HCT116 (cell line): ENCODE measurements at regions not wholly inside any gene's neighbourhood (a gene's known extent, or its start where the extent isn't known, plus 50 kb on each side); places are given as distances from the start of the nearest gene placed in this dataset.

ENCODE experiments used
- ATAC-seq: fragments of 200-7000 bp; cut with Tn5 transposase; 2 replicates; pipeline ENCODE4 v1.9.1; 2020; ENCODE audit warnings: mild to moderate bottlenecking, moderate library complexity
- BruUV-seq: library from RNA; stranded (reverse); fragments of 400-500 nt; replicated peaks from 2 replicates; lab custom pipeline; 2021; lab: Mats Ljungman, UMichigan
- CTCF ChIA-PET: fragments of 300-600 bp; sonication (Branson Sonifier 250); formaldehyde crosslinking; loops from one replicate; lab custom pipeline; 2021; ENCODE audit warnings: antibody characterized with exemption; lab: Charles Lee
- POLR2A ChIA-PET: fragments of 300-600, 350-600 bp; sonication (Branson Sonifier 250); formaldehyde crosslinking; loops from one replicate; lab custom pipeline; 2021; ENCODE audit warnings: antibody characterized with exemption; lab: Charles Lee
- RAD21 ChIA-PET, 2 experiments: fragments of 300-600 bp; sonication (Branson Sonifier 250); formaldehyde crosslinking; loops; one replicate each; lab custom pipeline; 2023; ENCODE audit warnings: low total read pairs in 2 of 2; ENCODE audit not compliant: uncharacterized antibody in 2 of 2, unreplicated experiment in 2 of 2, low non-redundant PET in 1 of 2; lab: Charles Lee
- DNase-seq: peaks from one replicate; pipeline ENCODE4 v3.0.0-alpha.2; 2010; ENCODE audit warnings: low read depth, low spot score
- H2AFZ ChIP-seq: fragments of 200-600 bp; shearing (Covaris generic), sonication (generic); 2 replicates; pipeline ENCODE4 v1.6.1; 2017; ENCODE audit warnings: low read depth, mixed run types, mixed read lengths, antibody characterized with exemption, low read length; ENCODE audit not compliant: poor library complexity, severe bottlenecking
- H3K27ac ChIP-seq: 2 replicates; pipeline ENCODE4 v1.5.1; 2012; ENCODE audit warnings: low read depth, low read length
- H3K27me3 ChIP-seq: fragments of 200-600 bp; sonication (generic); 2 replicates; pipeline ENCODE4 v1.6.1; 2016; ENCODE audit warnings: mixed run types, low read length, mixed read lengths; ENCODE audit not compliant: insufficient read depth
- H3K36me3 ChIP-seq, 2 experiments: fragments of 200-500 bp in 1 of 2; fragments of 200-600 bp in 1 of 2; sonication (Bioruptor generic) in 1 of 2; sonication (generic) in 1 of 2; 2 replicates each; pipeline versions ENCODE4 v1.5.1 to v1.6.1; 2014 to 2016; ENCODE audit warnings: low read length in 2 of 2, inconsistent platforms in 1 of 2, mixed read lengths in 1 of 2, mixed run types in 1 of 2; ENCODE audit not compliant: insufficient read depth in 2 of 2, control insufficient read depth in 1 of 2
- H3K4me1 ChIP-seq, 2 experiments: fragments of 200-600 bp in 1 of 2; sonication (generic) in 1 of 2; 2 replicates each; pipeline versions ENCODE4 v1.5.1 to v1.6.1; 2012 to 2017; ENCODE audit warnings: low read length in 2 of 2, inconsistent platforms in 1 of 2, mild to moderate bottlenecking in 1 of 2, mixed read lengths in 1 of 2, mixed run types in 1 of 2, moderate library complexity in 1 of 2; ENCODE audit not compliant: insufficient read depth in 2 of 2, control insufficient read depth in 1 of 2
- H3K4me2 ChIP-seq: fragments of 200-600 bp; sonication (generic); 2 replicates; pipeline ENCODE4 v1.6.1; 2017; ENCODE audit warnings: mixed run types, low read length, mixed read lengths
- H3K4me3 ChIP-seq, 2 experiments: fragments of 200-600 bp in 1 of 2; sonication (generic) in 1 of 2; replicated peaks in 1 of 2; 2 replicates each; pipeline ENCODE4 v1.5.1; 2011 to 2016; ENCODE audit warnings: low read length in 2 of 2, control low read depth in 1 of 2, low read depth in 1 of 2, mild to moderate bottlenecking in 1 of 2, mixed read lengths in 1 of 2, mixed run types in 1 of 2
- H3K79me2 ChIP-seq: fragments of 200-600 bp; sonication (generic); 2 replicates; pipeline ENCODE4 v1.6.1; 2017; ENCODE audit warnings: mild to moderate bottlenecking, mixed run types, low read length, moderate library complexity, mixed read lengths; ENCODE audit not compliant: insufficient read depth
- H3K9ac ChIP-seq: fragments of 200-600 bp; sonication (generic); 2 replicates; pipeline ENCODE4 v1.6.1; 2016; ENCODE audit warnings: low read length, mixed read lengths
- H3K9me2 ChIP-seq: fragments of 200-600 bp; sonication (generic), shearing (Covaris generic); 2 replicates; pipeline ENCODE4 v1.6.1; 2017; ENCODE audit warnings: mixed run types, mild to moderate bottlenecking, moderate library complexity; ENCODE audit not compliant: insufficient read depth
- H3K9me3 ChIP-seq, 2 experiments: fragments of 200-500 bp in 1 of 2; fragments of 200-600 bp in 1 of 2; sonication (Bioruptor generic) in 1 of 2; sonication (generic) in 1 of 2; 2 replicates each; pipeline ENCODE4 v1.6.1; 2014 to 2017; ENCODE audit warnings: low read length in 2 of 2, mixed read lengths in 2 of 2, inconsistent platforms in 1 of 2, low read depth in 1 of 2, mild to moderate bottlenecking in 1 of 2, mixed run types in 1 of 2, moderate library complexity in 1 of 2; ENCODE audit not compliant: control insufficient read depth in 1 of 2, insufficient read depth in 1 of 2
- H4K20me1 ChIP-seq: fragments of 200-600 bp; sonication (generic), shearing (Covaris generic); 2 replicates; pipeline ENCODE4 v1.6.1; 2017; ENCODE audit warnings: mixed run types, mild to moderate bottlenecking, moderate library complexity; ENCODE audit not compliant: insufficient read depth
- CBX3 ChIP-seq: IDR thresholded peaks from 2 replicates; pipeline ENCODE4 v1.6.1; 2012; ENCODE audit warnings: low read depth
- EZH2 ChIP-seq: fragments of 200-600 bp; sonication (generic); IDR thresholded peaks from 2 replicates; pipeline ENCODE4 v1.6.1; 2017; ENCODE audit warnings: antibody characterized with exemption, mixed run types
- EZH2phosphoT487 ChIP-seq: fragments of 200-600 bp; IDR thresholded peaks from 2 replicates; pipeline ENCODE4 v1.6.1; 2018; ENCODE audit warnings: antibody characterized with exemption, borderline replicate concordance
- FOSL1 ChIP-seq: IDR thresholded peaks from 2 replicates; pipeline ENCODE4 v1.6.1; 2012; ENCODE audit warnings: low read depth
- JUND ChIP-seq: IDR thresholded peaks from 2 replicates; pipeline ENCODE4 v1.6.1; 2012
- POLR2A ChIP-seq: IDR thresholded peaks from 2 replicates; pipeline ENCODE4 v1.7.0; 2011; ENCODE audit warnings: borderline replicate concordance; ENCODE audit not compliant: insufficient read depth, insufficient read length; ENCODE audit errors: extremely low read depth
- SIN3A ChIP-seq: IDR thresholded peaks from 2 replicates; pipeline ENCODE4 v1.6.1; 2012; ENCODE audit warnings: low read depth
- SP1 ChIP-seq: IDR thresholded peaks from 2 replicates; pipeline ENCODE4 v1.6.1; 2012; ENCODE audit warnings: low read depth
- SRF ChIP-seq: IDR thresholded peaks from 2 replicates; pipeline ENCODE4 v1.6.1; 2012; ENCODE audit warnings: low read depth
- TCF7L2 ChIP-seq: IDR thresholded peaks from 2 replicates; pipeline ENCODE4 v1.7.0; 2011; ENCODE audit warnings: borderline replicate concordance, inconsistent platforms; ENCODE audit not compliant: insufficient read depth, insufficient read length; ENCODE audit errors: extremely low read depth
- ZFX ChIP-seq: fragments of 450-650 bp; IDR thresholded peaks from 2 replicates; pipeline ENCODE4 v1.6.1; 2017
- intact Hi-C: fragments of 100-400 bp; cut with micrococcal nuclease; formaldehyde crosslinking; loops from 2 replicates; pipeline ENCODE4 v1.10.0; 2022
- TF ChIP-seq, protein P1 (sequence below): IDR thresholded peaks from 2 replicates; pipeline ENCODE4 v1.6.1; 2012
- TF ChIP-seq, protein P2 (sequence below), 3 experiments: fragments of 200-600 bp in 1 of 3; sonication (generic) in 1 of 3; IDR thresholded peaks in 2 of 3; conservative IDR thresholded peaks in 1 of 3; 2 replicates each; pipeline ENCODE4 v1.5.1; 2012 to 2017; ENCODE audit warnings: low read depth in 2 of 3, low read length in 2 of 3, antibody characterized with exemption in 1 of 3, borderline replicate concordance in 1 of 3, control low read depth in 1 of 3, mild to moderate bottlenecking in 1 of 3, mixed read lengths in 1 of 3, mixed run types in 1 of 3, moderate library complexity in 1 of 3; ENCODE audit not compliant: insufficient read depth in 1 of 3
- TF ChIP-seq, protein P3 (sequence below): IDR thresholded peaks from 2 replicates; pipeline ENCODE4 v1.6.1; 2012
- TF ChIP-seq, protein P4 (sequence below): IDR thresholded peaks from 2 replicates; pipeline ENCODE4 v1.6.1; 2012; ENCODE audit warnings: low read depth

DNA sequence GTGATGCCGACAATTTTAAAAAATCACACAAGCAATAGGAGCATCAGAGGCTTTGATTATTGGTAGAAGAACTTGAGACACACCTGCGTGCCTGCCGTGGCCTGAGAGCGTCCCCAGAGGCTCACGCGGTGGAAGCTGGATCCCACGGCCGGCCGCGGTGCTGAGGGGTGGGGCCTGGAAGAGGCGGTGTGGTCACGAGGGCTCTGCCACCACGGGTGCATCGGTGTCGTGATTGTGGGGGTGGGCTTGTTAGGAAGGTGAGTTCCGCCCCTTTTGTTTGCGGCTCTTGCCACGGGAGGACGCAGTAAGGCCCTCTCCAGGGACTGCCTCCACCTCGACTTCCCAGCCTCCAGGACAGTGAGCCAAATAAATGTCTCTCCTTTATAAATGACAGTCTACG lies 77.2 kb upstream of the ADRA2C start:
- Histone ChIP-seq H2AFZ (no peak overlapping the region), H3K27me3 (0 out of 2 replicates have a peak, but pooled peaks cover 5% of the 10 kb centered on the region), H3K9me3 (no peaks in the 10 kb centered on the region), H3K9ac (no peak overlapping the region), H4K20me1 (no peaks in the 10 kb centered on the region), H3K79me2 (no peaks in the 10 kb centered on the region), H3K27ac (no peak overlapping the region), H3K4me3 (no peak overlapping the region), H3K4me1 (no peaks in the 10 kb centered on the region), H3K9me2 (no peaks in the 10 kb centered on the region), H3K4me2 (no peak overlapping the region), H3K36me3 (no peaks in the 10 kb centered on the region)
- no TSS peak for BruUV-seq
- POLR2A ChIA-PET: no interaction called here
- intact Hi-C loops: no loop called here
- ATAC-seq (no peak), DNase-seq (no peak)
- TF ChIP-seq SRF (no peak), SP1 (no peak), ZFX (no peak), FOSL1 (no peak), JUND (no peak)
- RAD21 ChIA-PET: no interaction called here
- CTCF ChIA-PET: no interaction called here

DNA sequence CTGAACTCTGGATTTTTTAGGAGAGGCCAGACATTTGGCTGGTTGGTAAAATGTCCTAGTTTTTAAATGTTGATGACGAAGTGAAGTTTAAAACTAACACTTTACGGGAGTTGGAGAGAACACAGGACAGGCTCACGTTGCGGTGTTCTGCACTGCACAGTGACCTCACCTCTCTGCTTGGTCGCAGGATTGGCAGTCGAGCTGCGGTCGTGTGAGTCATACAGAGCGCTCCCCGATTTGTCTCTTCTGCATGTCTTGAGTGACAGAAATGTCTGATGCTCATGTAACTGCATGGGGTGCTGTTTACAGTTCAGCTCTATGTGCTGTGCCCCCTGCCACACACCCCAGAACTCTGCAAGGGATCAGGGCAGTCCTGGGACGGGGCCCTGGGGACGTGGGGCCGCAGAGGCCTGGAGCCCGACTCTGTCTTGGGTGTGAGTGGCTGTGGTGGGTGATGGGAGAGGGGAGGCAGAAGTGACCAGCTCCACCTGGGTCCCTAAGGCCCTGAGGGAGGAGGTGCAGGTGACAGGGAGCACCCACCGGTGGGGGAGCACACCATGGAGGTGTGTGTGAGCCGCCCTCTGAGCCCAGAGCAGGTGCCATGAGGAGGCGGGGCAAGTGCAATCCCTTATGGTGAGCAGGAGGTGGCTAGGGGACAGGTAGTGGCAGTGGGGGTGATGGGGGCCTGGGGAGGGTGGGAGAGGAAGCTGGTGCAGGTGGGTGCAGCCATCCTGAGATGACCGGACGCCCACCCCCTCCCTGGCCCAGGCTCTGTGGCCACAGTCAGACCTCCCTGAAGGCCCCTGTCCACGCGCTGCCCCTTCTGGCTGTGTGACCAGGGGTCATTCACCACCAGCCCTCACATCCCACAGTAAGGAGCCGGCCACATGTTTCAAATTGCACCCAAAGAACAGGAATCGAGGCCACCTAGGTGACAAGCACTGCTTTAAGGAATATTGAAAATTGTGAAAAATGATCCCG lies 77.9 kb upstream of the ADRA2C start:
- no peak overlapping the region for H3K9ac ChIP-seq
- no peak overlapping the region for H3K27ac ChIP-seq
- no peaks in the 10 kb centered on the region for H3K9me2 ChIP-seq
- BruUV-seq: no TSS peak
- no peaks in the 10 kb centered on the region for H3K4me1 ChIP-seq
- no peaks in the 10 kb centered on the region for H3K79me2 ChIP-seq
- POLR2A ChIA-PET: no interaction called here
- CTCF ChIA-PET: no interaction called here
- H3K9me3 ChIP-seq: no peaks in the 10 kb centered on the region
- H3K4me3 ChIP-seq: no peak overlapping the region
- RAD21 ChIA-PET: no interaction called here
- H2AFZ ChIP-seq: no peak overlapping the region
- no peaks in the 10 kb centered on the region for H4K20me1 ChIP-seq
- ATAC-seq: no peak
- DNase-seq: no peak
- no peaks in the 10 kb centered on the region for H3K36me3 ChIP-seq
- intact Hi-C loops: no loop called here
- H3K27me3 ChIP-seq: no peaks in the 10 kb centered on the region
- no peak overlapping the region for H3K4me2 ChIP-seq
- TF ChIP-seq, protein P1, sequence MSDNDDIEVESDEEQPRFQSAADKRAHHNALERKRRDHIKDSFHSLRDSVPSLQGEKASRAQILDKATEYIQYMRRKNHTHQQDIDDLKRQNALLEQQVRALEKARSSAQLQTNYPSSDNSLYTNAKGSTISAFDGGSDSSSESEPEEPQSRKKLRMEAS: no peak
- TF ChIP-seq SP1 (no peak), SRF (no peak), POLR2A (no peak), TCF7L2 (no peak), EZH2phosphoT487 (no peak), EZH2 (no peak), CBX3 (no peak), FOSL1 (no peak), SIN3A (no peak)
- TF ChIP-seq, protein P2, sequence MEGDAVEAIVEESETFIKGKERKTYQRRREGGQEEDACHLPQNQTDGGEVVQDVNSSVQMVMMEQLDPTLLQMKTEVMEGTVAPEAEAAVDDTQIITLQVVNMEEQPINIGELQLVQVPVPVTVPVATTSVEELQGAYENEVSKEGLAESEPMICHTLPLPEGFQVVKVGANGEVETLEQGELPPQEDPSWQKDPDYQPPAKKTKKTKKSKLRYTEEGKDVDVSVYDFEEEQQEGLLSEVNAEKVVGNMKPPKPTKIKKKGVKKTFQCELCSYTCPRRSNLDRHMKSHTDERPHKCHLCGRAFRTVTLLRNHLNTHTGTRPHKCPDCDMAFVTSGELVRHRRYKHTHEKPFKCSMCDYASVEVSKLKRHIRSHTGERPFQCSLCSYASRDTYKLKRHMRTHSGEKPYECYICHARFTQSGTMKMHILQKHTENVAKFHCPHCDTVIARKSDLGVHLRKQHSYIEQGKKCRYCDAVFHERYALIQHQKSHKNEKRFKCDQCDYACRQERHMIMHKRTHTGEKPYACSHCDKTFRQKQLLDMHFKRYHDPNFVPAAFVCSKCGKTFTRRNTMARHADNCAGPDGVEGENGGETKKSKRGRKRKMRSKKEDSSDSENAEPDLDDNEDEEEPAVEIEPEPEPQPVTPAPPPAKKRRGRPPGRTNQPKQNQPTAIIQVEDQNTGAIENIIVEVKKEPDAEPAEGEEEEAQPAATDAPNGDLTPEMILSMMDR (IDR thresholded peaks at IDR 0.05 in 2 of 3, conservative IDR thresholded peaks at IDR 0.05 in 1 of 3; ENCODE audit: borderline replicate concordance in 1 of 3, insufficient read depth in 1 of 3, low read depth in 2 of 3, low read length in 2 of 3): no peak
- TF ChIP-seq, protein P3, sequence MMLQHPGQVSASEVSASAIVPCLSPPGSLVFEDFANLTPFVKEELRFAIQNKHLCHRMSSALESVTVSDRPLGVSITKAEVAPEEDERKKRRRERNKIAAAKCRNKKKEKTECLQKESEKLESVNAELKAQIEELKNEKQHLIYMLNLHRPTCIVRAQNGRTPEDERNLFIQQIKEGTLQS: no peak
- TF ChIP-seq, protein P4, sequence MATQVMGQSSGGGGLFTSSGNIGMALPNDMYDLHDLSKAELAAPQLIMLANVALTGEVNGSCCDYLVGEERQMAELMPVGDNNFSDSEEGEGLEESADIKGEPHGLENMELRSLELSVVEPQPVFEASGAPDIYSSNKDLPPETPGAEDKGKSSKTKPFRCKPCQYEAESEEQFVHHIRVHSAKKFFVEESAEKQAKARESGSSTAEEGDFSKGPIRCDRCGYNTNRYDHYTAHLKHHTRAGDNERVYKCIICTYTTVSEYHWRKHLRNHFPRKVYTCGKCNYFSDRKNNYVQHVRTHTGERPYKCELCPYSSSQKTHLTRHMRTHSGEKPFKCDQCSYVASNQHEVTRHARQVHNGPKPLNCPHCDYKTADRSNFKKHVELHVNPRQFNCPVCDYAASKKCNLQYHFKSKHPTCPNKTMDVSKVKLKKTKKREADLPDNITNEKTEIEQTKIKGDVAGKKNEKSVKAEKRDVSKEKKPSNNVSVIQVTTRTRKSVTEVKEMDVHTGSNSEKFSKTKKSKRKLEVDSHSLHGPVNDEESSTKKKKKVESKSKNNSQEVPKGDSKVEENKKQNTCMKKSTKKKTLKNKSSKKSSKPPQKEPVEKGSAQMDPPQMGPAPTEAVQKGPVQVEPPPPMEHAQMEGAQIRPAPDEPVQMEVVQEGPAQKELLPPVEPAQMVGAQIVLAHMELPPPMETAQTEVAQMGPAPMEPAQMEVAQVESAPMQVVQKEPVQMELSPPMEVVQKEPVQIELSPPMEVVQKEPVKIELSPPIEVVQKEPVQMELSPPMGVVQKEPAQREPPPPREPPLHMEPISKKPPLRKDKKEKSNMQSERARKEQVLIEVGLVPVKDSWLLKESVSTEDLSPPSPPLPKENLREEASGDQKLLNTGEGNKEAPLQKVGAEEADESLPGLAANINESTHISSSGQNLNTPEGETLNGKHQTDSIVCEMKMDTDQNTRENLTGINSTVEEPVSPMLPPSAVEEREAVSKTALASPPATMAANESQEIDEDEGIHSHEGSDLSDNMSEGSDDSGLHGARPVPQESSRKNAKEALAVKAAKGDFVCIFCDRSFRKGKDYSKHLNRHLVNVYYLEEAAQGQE: no peak
